HCT116 (cell line): ENCODE measurements at regions not wholly inside any gene's neighbourhood (a gene's known extent, or its start where the extent isn't known, plus 50 kb on each side); places are given as distances from the start of the nearest gene placed in this dataset.

Experiments
- ATAC-seq: fragments of 200-7000 bp; cut with Tn5 transposase; 2 replicates; pipeline ENCODE4 v1.9.1; 2020; ENCODE audit warnings: mild to moderate bottlenecking, moderate library complexity
- BruUV-seq: library from RNA; stranded (reverse); fragments of 400-500 nt; replicated peaks from 2 replicates; lab custom pipeline; 2021; lab: Mats Ljungman, UMichigan
- CTCF ChIA-PET: fragments of 300-600 bp; sonication (Branson Sonifier 250); formaldehyde crosslinking; loops from one replicate; lab custom pipeline; 2021; ENCODE audit warnings: antibody characterized with exemption; lab: Charles Lee
- POLR2A ChIA-PET: fragments of 300-600, 350-600 bp; sonication (Branson Sonifier 250); formaldehyde crosslinking; loops from one replicate; lab custom pipeline; 2021; ENCODE audit warnings: antibody characterized with exemption; lab: Charles Lee
- RAD21 ChIA-PET, 2 experiments: fragments of 300-600 bp; sonication (Branson Sonifier 250); formaldehyde crosslinking; loops; one replicate each; lab custom pipeline; 2023; ENCODE audit warnings: low total read pairs in 2 of 2; ENCODE audit not compliant: uncharacterized antibody in 2 of 2, unreplicated experiment in 2 of 2, low non-redundant PET in 1 of 2; lab: Charles Lee
- DNase-seq: peaks from one replicate; pipeline ENCODE4 v3.0.0-alpha.2; 2010; ENCODE audit warnings: low read depth, low spot score
- H2AFZ ChIP-seq: fragments of 200-600 bp; shearing (Covaris generic), sonication (generic); 2 replicates; pipeline ENCODE4 v1.6.1; 2017; ENCODE audit warnings: low read depth, mixed run types, mixed read lengths, antibody characterized with exemption, low read length; ENCODE audit not compliant: poor library complexity, severe bottlenecking
- H3K27ac ChIP-seq: 2 replicates; pipeline ENCODE4 v1.5.1; 2012; ENCODE audit warnings: low read depth, low read length
- H3K27me3 ChIP-seq: fragments of 200-600 bp; sonication (generic); 2 replicates; pipeline ENCODE4 v1.6.1; 2016; ENCODE audit warnings: mixed run types, low read length, mixed read lengths; ENCODE audit not compliant: insufficient read depth
- H3K36me3 ChIP-seq, 2 experiments: fragments of 200-500 bp in 1 of 2; fragments of 200-600 bp in 1 of 2; sonication (Bioruptor generic) in 1 of 2; sonication (generic) in 1 of 2; 2 replicates each; pipeline versions ENCODE4 v1.5.1 to v1.6.1; 2014 to 2016; ENCODE audit warnings: low read length in 2 of 2, inconsistent platforms in 1 of 2, mixed read lengths in 1 of 2, mixed run types in 1 of 2; ENCODE audit not compliant: insufficient read depth in 2 of 2, control insufficient read depth in 1 of 2
- H3K4me1 ChIP-seq, 2 experiments: fragments of 200-600 bp in 1 of 2; sonication (generic) in 1 of 2; 2 replicates each; pipeline versions ENCODE4 v1.5.1 to v1.6.1; 2012 to 2017; ENCODE audit warnings: low read length in 2 of 2, inconsistent platforms in 1 of 2, mild to moderate bottlenecking in 1 of 2, mixed read lengths in 1 of 2, mixed run types in 1 of 2, moderate library complexity in 1 of 2; ENCODE audit not compliant: insufficient read depth in 2 of 2, control insufficient read depth in 1 of 2
- H3K4me2 ChIP-seq: fragments of 200-600 bp; sonication (generic); 2 replicates; pipeline ENCODE4 v1.6.1; 2017; ENCODE audit warnings: mixed run types, low read length, mixed read lengths
- H3K4me3 ChIP-seq, 2 experiments: fragments of 200-600 bp in 1 of 2; sonication (generic) in 1 of 2; replicated peaks in 1 of 2; 2 replicates each; pipeline ENCODE4 v1.5.1; 2011 to 2016; ENCODE audit warnings: low read length in 2 of 2, control low read depth in 1 of 2, low read depth in 1 of 2, mild to moderate bottlenecking in 1 of 2, mixed read lengths in 1 of 2, mixed run types in 1 of 2
- H3K79me2 ChIP-seq: fragments of 200-600 bp; sonication (generic); 2 replicates; pipeline ENCODE4 v1.6.1; 2017; ENCODE audit warnings: mild to moderate bottlenecking, mixed run types, low read length, moderate library complexity, mixed read lengths; ENCODE audit not compliant: insufficient read depth
- H3K9ac ChIP-seq: fragments of 200-600 bp; sonication (generic); 2 replicates; pipeline ENCODE4 v1.6.1; 2016; ENCODE audit warnings: low read length, mixed read lengths
- H3K9me2 ChIP-seq: fragments of 200-600 bp; sonication (generic), shearing (Covaris generic); 2 replicates; pipeline ENCODE4 v1.6.1; 2017; ENCODE audit warnings: mixed run types, mild to moderate bottlenecking, moderate library complexity; ENCODE audit not compliant: insufficient read depth
- H3K9me3 ChIP-seq, 2 experiments: fragments of 200-500 bp in 1 of 2; fragments of 200-600 bp in 1 of 2; sonication (Bioruptor generic) in 1 of 2; sonication (generic) in 1 of 2; 2 replicates each; pipeline ENCODE4 v1.6.1; 2014 to 2017; ENCODE audit warnings: low read length in 2 of 2, mixed read lengths in 2 of 2, inconsistent platforms in 1 of 2, low read depth in 1 of 2, mild to moderate bottlenecking in 1 of 2, mixed run types in 1 of 2, moderate library complexity in 1 of 2; ENCODE audit not compliant: control insufficient read depth in 1 of 2, insufficient read depth in 1 of 2
- H4K20me1 ChIP-seq: fragments of 200-600 bp; sonication (generic), shearing (Covaris generic); 2 replicates; pipeline ENCODE4 v1.6.1; 2017; ENCODE audit warnings: mixed run types, mild to moderate bottlenecking, moderate library complexity; ENCODE audit not compliant: insufficient read depth
- CEBPB ChIP-seq: IDR thresholded peaks from 2 replicates; pipeline ENCODE4 v1.6.1; 2012; ENCODE audit warnings: low read depth
- ELF1 ChIP-seq: IDR thresholded peaks from 2 replicates; pipeline ENCODE4 v1.6.1; 2012; ENCODE audit warnings: low read depth, borderline replicate concordance
- JUND ChIP-seq: IDR thresholded peaks from 2 replicates; pipeline ENCODE4 v1.6.1; 2012
- MAX ChIP-seq: IDR thresholded peaks from 2 replicates; pipeline ENCODE4 v1.6.1; 2012
- SIN3A ChIP-seq: IDR thresholded peaks from 2 replicates; pipeline ENCODE4 v1.6.1; 2012; ENCODE audit warnings: low read depth
- SP1 ChIP-seq: IDR thresholded peaks from 2 replicates; pipeline ENCODE4 v1.6.1; 2012; ENCODE audit warnings: low read depth
- SRF ChIP-seq: IDR thresholded peaks from 2 replicates; pipeline ENCODE4 v1.6.1; 2012; ENCODE audit warnings: low read depth
- ZFX ChIP-seq: fragments of 450-650 bp; IDR thresholded peaks from 2 replicates; pipeline ENCODE4 v1.6.1; 2017
- intact Hi-C: fragments of 100-400 bp; cut with micrococcal nuclease; formaldehyde crosslinking; loops from 2 replicates; pipeline ENCODE4 v1.10.0; 2022

DNA sequence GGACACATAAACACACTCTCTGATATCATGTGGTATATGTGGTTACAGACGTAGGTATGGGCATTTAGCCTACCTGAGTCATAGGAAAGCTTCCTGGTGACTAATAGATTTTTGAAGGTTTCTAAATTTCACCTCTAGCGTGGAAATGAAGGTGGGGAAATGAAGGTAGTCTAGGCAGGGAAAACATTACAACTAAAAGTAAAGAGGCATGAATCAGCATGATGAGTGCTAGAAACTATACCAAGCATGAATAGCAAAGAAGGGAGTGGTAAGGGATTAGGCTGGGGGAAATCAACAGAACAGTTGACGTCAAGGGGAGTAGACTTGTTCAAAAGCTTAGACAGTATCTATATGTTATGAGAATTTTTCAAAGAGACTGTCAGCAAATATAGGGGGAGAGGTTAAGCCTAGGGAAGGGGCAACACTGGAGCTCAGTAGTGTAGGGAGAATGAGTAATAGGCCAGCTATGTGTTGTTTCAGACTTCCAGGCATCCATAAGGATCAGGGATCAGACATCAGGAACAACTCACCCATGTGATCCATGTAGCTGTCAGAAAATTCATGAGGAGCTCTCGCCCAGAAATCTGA, 279.3 kb upstream of the DIPK2B start (continued):
- TF ChIP-seq JUND: peak; percentile 83
- TF ChIP-seq ELF1: no peak
- TF ChIP-seq SRF: peak; percentile 68

- Histone ChIP-seq H3K27me3 (no peaks in the 10 kb centered on the region), H3K4me1 (peaks cover 18 to 38% of the 10 kb centered on the region in 2 experiments), H2AFZ (no peak overlapping the region), H3K36me3 (peaks cover 0 to 32% of the 10 kb centered on the region in 2 experiments; a peak in 2 of 4 replicates), H3K9me3 (no peaks in the 10 kb centered on the region; a peak in 1 of 4 replicates), H3K27ac (peak overlapping the region; percentile 95), H3K9me2 (no peaks in the 10 kb centered on the region), H3K79me2 (no peaks in the 10 kb centered on the region), H3K9ac (peak overlapping the region; percentile 64), H3K4me2 (peak overlapping the region; percentile 62), H4K20me1 (no peaks in the 10 kb centered on the region), H3K4me3 (no peak overlapping the region)
- POLR2A ChIA-PET: interaction anchor here (1.1 to 1.5 kb wide), 3 partner anchors 30 to 292 kb away, joined by 3 to 6 read pairs (median 4); no protein-coding TSS in a partner anchor
- intact Hi-C loops: no loop called here
- TSS peak; percentile 93 for BruUV-seq
- ATAC-seq (peak; percentile 71), DNase-seq (peak; percentile 56)
- no peak for TF ChIP-seq ZFX
- TF ChIP-seq MAX: peak; percentile 8; the same call in 1 of the 2 replicates
- TF ChIP-seq CEBPB: no peak
- TF ChIP-seq SIN3A: peak; percentile 59; the same call in 1 of the 2 replicates
- TF ChIP-seq SRF: no peak
- peak; percentile 52 for TF ChIP-seq JUND
- 0 out of 2 replicates have a peak, but pooled peaks have one; percentile 26 for TF ChIP-seq SP1
- RAD21 ChIA-PET: no interaction called here
- CTCF ChIA-PET: no interaction called here
Measured at GRCh38 chrX:45479196-45479834, 278.6 kb upstream of the DIPK2B start.
